GM19438 (cell line): ENCODE measurements at regions not wholly inside any gene's neighbourhood (a gene's known extent, or its start where the extent isn't known, plus 50 kb on each side); places are given as distances from the start of the nearest gene placed in this dataset.

Experiments
- ATAC-seq: cut with Tn5 transposase; IDR thresholded peaks from one replicate; pipeline ENCODE4 v1.9.1; 2021; ENCODE audit warnings: low read depth; ENCODE audit not compliant: unreplicated experiment

- no peak for ATAC-seq
Observed at GRCh38 chr2:385785-386184, 97.9 kb upstream of the ALKAL2 start.

GRCh38 chr2:385061-385460 lies 97.2 kb upstream of the ALKAL2 start:
- no peak for ATAC-seq

- no peak for ATAC-seq
Observed at GRCh38 chr2:383888-384287, 96.0 kb upstream of the ALKAL2 start.

- ATAC-seq, result no peak
Observed at GRCh38 chr2:383178-383577, 95.3 kb upstream of the ALKAL2 start.

GRCh38 chr2:382728-383022 lies 94.8 kb upstream of the ALKAL2 start:
- no peak for ATAC-seq

GRCh38 chr2:381941-382727 lies 94.2 kb upstream of the ALKAL2 start:
- ATAC-seq, result no peak

GRCh38 chr2:381181-381580 lies 93.3 kb upstream of the ALKAL2 start:
- no peak for ATAC-seq

GRCh38 chr2:380772-381171 lies 92.9 kb upstream of the ALKAL2 start:
- no peak for ATAC-seq

- ATAC-seq, result no peak
Observed at GRCh38 chr2:380221-380620, 92.3 kb upstream of the ALKAL2 start.

- ATAC-seq, result no peak
Observed at GRCh38 chr2:379778-380177, 91.9 kb upstream of the ALKAL2 start.

- ATAC-seq, result no peak
Observed at GRCh38 chr2:378364-378763, 90.5 kb upstream of the ALKAL2 start.

GRCh38 chr2:377414-377813 lies 89.5 kb upstream of the ALKAL2 start:
- no peak for ATAC-seq

GRCh38 chr2:375956-376307 lies 88.0 kb upstream of the ALKAL2 start:
- no peak for ATAC-seq

GRCh38 chr2:375270-375955 lies 87.5 kb upstream of the ALKAL2 start:
- ATAC-seq, result no peak

GRCh38 chr2:368386-368785 lies 80.5 kb upstream of the ALKAL2 start:
- ATAC-seq, result no peak

GRCh38 chr2:367246-367645 lies 79.4 kb upstream of the ALKAL2 start:
- ATAC-seq, result no peak

- no peak for ATAC-seq
Observed at GRCh38 chr2:366706-367105, 78.8 kb upstream of the ALKAL2 start.

- ATAC-seq, result no peak
Observed at GRCh38 chr2:365367-366275, 77.7 kb upstream of the ALKAL2 start.

- ATAC-seq, result no peak
Observed at GRCh38 chr2:363824-364470, 76.1 kb upstream of the ALKAL2 start.

- ATAC-seq, result no peak
Observed at GRCh38 chr2:362924-363323, 75.0 kb upstream of the ALKAL2 start.

GRCh38 chr2:360124-360523 lies 72.2 kb upstream of the ALKAL2 start:
- ATAC-seq, result no peak
